ENCODE measurements at regions not wholly inside any gene's neighbourhood (a gene's known extent, or its start where the extent isn't known, plus 50 kb on each side); places are given as distances from the start of the nearest gene placed in this dataset.
A peak's percentile ranks its signal among the peaks of the same experiment; 100 is the strongest.

DNA sequence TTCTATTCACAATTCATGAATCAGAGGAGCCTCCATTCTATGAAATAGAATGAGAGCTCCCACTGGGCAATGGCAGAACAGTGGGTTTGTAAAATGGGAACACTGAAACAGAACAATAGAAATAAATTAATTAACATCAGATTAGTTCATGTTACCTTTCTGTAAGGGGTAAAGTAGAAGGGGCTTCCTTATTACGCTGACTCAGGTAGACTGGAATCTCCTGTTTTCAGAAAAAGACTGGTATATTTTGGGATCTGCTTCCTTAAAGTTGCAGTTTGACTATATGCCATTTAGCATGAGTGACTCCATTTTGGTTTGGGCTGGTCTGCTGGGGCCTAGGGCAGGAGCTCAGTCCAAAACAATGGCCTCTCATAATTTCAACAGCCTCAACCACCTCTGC, 52.8 kb upstream of the ZFAND3 start:
- no peaks in the 10 kb centered on the region for H3K36me3 ChIP-seq (ENCODE audit: control insufficient read depth, insufficient read depth, low read length)
- no peaks in the 10 kb centered on the region for H3K9me3 ChIP-seq (ENCODE audit: control insufficient read depth, low read depth, low read length)
- H3K4me1 ChIP-seq (ENCODE audit: control insufficient read depth, insufficient read depth, low read length): peaks cover 7% of the 10 kb centered on the region
- no peak for DNase-seq
- no CpG with 5 or more reads among the region's 1 CpG for WGBS (ENCODE audit: insufficient coverage, low lambda C conversion rate)
- no peak overlapping the region for H3K27ac ChIP-seq (ENCODE audit: low read length)
- no peaks in the 10 kb centered on the region for H3K27me3 ChIP-seq (ENCODE audit: control insufficient read depth, insufficient read depth, low read length)
- no peak overlapping the region for H3K4me3 ChIP-seq (ENCODE audit: low read length)

DNA sequence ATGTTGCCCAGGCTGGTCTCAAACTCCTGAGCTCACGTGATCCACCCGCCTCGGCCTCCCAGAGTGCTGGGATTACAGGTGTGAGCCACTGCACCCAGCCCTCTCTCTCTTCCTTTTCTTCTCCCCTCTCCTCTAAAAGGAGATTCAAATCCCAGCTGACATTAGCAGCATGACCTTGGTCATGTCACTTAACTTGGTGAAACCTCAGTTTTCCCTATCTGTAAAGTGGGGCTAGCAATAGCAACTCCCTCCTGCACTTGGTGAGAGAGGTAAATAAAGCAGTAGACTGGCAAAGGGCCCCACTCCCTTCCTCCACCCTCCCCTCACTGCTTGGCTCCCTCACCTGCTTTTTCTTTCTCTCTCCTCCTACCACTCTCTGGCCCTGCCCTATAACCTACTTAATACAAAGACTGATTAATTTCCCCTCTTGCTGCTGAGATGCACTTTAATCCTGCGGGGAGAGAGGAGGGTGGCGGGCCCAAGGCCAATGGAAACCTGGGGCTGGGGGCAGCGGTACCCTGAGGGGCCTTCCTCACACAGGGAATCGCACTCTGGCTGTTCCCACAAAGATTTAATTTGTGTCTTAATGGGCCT, 54.2 kb upstream of the ZFAND3 start:
- no peak overlapping the region for H3K27ac ChIP-seq (ENCODE audit: low read length)
- no peak for DNase-seq

DNA sequence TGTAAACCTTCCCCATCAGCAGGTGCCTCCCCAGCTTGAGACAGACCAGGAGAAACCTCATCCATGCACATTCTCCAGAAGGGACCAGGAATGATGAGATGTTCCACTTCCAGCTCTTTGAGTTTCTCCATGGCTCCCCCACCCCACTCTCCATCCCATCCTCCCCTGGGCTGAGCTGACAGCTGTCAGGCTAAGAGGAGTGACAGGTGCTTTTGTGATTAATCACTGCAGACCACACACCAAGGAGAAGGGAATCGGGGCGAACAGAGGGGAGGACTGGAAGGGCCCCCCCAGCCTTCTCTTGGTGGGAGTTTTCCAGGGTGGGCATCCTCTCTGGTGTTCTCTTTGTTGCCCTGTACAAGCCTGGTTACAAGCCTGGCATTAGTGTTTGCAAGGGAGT, 56.1 kb upstream of the ZFAND3 start:
- H3K4me1 ChIP-seq (ENCODE audit: control insufficient read depth, insufficient read depth, low read length): peaks cover 7% of the 10 kb centered on the region
- no peak for DNase-seq
- no CpG with 5 or more reads among the region's 2 CpGs for WGBS (ENCODE audit: insufficient coverage, low lambda C conversion rate)

More for the DNA sequence above, 54.2 kb upstream of the ZFAND3 start:
- Histone ChIP-seq H3K36me3 (ENCODE audit: control insufficient read depth, insufficient read depth, low read length) (no peaks in the 10 kb centered on the region), H3K9me3 (ENCODE audit: control insufficient read depth, low read depth, low read length) (no peaks in the 10 kb centered on the region), H3K4me3 (ENCODE audit: low read length) (no peak overlapping the region), H3K27me3 (ENCODE audit: control insufficient read depth, insufficient read depth, low read length) (no peaks in the 10 kb centered on the region), H3K4me1 (ENCODE audit: control insufficient read depth, insufficient read depth, low read length) (peaks cover 7% of the 10 kb centered on the region)
- 80% methylated on average over 1 of the region's 7 CpGs for WGBS (ENCODE audit: insufficient coverage, low lambda C conversion rate)

DNA sequence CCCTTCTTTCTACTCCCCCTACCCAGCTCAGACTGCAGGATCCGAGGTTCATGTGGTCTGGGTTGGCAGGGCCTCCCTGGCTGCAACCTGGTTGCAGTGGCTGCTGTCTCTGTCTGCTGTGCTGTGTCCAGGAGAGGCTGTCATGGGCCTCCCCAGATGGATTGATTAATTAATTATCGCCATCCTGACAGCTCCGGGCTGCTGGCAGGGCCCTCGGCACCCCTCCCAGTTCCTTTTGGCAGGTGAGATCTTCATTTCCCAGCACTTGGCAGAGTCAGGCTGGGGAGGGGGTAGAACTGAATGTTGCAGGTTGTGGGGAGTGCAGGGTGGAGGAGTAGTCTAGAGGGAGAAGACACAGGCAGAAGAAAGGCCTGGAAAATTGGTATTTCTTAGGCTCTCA, 56.7 kb upstream of the ZFAND3 start:
- Histone ChIP-seq H3K27ac (ENCODE audit: low read length) (no peak overlapping the region), H3K9me3 (ENCODE audit: control insufficient read depth, low read depth, low read length) (no peaks in the 10 kb centered on the region), H3K36me3 (ENCODE audit: control insufficient read depth, insufficient read depth, low read length) (no peaks in the 10 kb centered on the region), H3K4me3 (ENCODE audit: low read length) (no peak overlapping the region), H3K27me3 (ENCODE audit: control insufficient read depth, insufficient read depth, low read length) (no peaks in the 10 kb centered on the region), H3K4me1 (ENCODE audit: control insufficient read depth, insufficient read depth, low read length) (peaks cover 7% of the 10 kb centered on the region)
- WGBS (ENCODE audit: insufficient coverage, low lambda C conversion rate): no CpG with 5 or more reads among the region's 4 CpGs
- DNase-seq: no peak

More for the DNA sequence above, 56.1 kb upstream of the ZFAND3 start:
- Histone ChIP-seq H3K36me3 (ENCODE audit: control insufficient read depth, insufficient read depth, low read length) (no peaks in the 10 kb centered on the region), H3K27me3 (ENCODE audit: control insufficient read depth, insufficient read depth, low read length) (no peaks in the 10 kb centered on the region), H3K4me3 (ENCODE audit: low read length) (no peak overlapping the region), H3K27ac (ENCODE audit: low read length) (no peak overlapping the region), H3K9me3 (ENCODE audit: control insufficient read depth, low read depth, low read length) (no peaks in the 10 kb centered on the region)

DNA sequence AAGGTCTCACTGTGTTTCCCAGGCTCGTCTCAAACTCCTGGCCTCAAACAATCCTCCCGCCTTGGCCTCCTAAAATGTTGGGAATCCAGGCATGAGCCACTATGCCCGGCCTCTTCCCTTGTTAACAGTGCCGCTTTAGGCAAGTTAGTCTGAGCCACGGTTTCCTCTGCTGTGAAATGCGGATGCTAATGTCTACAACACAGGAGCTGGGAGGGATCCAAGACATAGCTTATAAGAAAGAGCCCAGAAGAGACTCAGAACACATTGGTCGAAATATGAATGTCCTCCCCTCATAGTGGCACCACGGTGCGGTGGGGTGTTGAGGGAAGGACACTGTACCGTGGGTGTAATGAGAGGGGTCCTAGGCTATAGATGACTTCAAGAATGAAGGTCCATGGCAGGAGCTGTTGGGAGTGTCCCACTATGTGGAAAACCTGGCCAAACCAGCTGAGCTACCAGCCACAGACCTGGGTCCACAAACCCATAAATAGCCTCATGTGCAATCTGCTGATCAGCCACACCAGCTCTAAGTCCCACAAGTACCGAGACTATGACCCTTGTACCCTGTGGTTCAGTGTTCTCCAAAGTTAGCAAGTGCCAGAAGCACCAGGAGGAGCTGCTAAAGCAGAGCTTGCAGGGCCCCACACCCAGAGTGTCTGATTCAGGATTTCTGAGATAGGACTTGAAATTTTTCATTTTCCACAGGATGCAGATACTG, 57.8 kb upstream of the ZFAND3 start:
- Histone ChIP-seq H3K4me3 (ENCODE audit: low read length) (no peak overlapping the region), H3K9me3 (ENCODE audit: control insufficient read depth, low read depth, low read length) (no peaks in the 10 kb centered on the region), H3K36me3 (ENCODE audit: control insufficient read depth, insufficient read depth, low read length) (no peaks in the 10 kb centered on the region), H3K27ac (ENCODE audit: low read length) (no peak overlapping the region), H3K4me1 (ENCODE audit: control insufficient read depth, insufficient read depth, low read length) (peaks cover 7% of the 10 kb centered on the region), H3K27me3 (ENCODE audit: control insufficient read depth, insufficient read depth, low read length) (no peaks in the 10 kb centered on the region)
- WGBS (ENCODE audit: insufficient coverage, low lambda C conversion rate): no CpG with 5 or more reads among the region's 11 CpGs
- DNase-seq: peak; percentile 81 to 90

DNA sequence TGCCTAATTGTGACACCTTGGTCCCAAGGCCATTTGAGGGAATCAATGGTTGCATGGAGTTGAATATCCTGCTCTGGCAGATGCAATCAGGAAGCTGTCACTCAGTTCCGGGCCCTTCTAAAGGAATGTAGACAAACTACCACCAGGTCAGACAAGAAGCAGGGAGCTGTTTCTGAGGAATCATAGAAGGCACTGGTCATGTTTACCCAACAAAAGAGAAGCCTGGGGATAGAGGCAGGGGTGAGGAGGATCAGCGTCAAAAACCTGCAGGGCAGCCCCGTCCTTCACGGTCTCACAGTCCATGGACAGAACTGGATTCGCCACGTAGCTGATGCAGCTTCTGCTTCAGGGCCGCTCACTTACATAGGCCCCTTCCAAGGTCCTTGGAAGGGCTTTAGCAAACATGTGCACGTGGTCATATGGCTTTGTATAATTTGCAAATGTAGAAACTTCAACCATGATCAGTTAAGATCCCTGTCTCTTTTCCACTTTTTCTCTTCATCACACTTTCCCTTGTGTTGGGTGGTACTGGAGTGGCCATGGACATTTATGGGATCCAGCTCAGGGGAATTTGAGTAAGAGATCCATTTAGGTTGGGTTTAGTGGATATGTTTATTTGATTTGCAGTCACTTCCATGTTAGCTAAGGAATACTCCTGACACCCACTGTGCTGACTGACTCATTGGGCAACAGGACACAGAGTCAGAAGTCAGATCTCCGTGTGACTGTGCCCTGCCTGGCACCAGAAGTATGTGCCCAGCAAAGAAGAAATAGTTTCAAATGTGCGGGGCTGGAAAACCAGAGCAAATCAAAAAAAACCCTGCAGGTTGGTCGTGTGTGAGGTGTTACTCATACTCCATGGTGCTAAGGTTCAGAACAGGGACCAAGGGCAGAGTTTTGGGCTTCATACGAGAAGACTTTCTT, 60.0 kb upstream of the ZFAND3 start:
- no CpG with 5 or more reads among the region's 12 CpGs for WGBS (ENCODE audit: insufficient coverage, low lambda C conversion rate)
- peaks cover 7% of the 10 kb centered on the region for H3K4me1 ChIP-seq (ENCODE audit: control insufficient read depth, insufficient read depth, low read length)
- peaks cover 6% of the 10 kb centered on the region for H3K27me3 ChIP-seq (ENCODE audit: control insufficient read depth, insufficient read depth, low read length)
- H3K36me3 ChIP-seq (ENCODE audit: control insufficient read depth, insufficient read depth, low read length): no peaks in the 10 kb centered on the region
- no peak for DNase-seq
- no peaks in the 10 kb centered on the region for H3K9me3 ChIP-seq (ENCODE audit: control insufficient read depth, low read depth, low read length)
- H3K4me3 ChIP-seq (ENCODE audit: low read length): no peak overlapping the region
- no peak overlapping the region for H3K27ac ChIP-seq (ENCODE audit: low read length)

DNA sequence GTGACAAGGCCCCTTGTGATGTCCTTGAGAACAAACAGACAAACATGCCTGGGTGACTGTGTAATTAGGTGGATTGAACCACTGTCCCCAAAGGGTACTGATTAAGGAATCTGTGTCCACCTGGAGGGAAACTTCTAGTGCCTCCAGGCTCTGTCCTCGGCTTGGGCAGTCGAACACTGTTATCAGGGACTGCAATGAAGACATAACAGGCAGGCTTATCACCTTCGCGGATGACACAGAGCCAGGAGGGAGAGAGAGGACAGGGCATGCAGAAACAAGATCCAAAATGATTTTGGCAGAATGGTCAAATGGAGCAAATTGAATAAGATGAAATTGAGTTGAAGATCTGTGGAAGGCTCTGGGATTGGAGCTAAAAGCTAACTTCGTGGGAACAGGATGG, 60.9 kb upstream of the ZFAND3 start:
- no peaks in the 10 kb centered on the region for H3K36me3 ChIP-seq (ENCODE audit: control insufficient read depth, insufficient read depth, low read length)
- no peaks in the 10 kb centered on the region for H3K9me3 ChIP-seq (ENCODE audit: control insufficient read depth, low read depth, low read length)
- H3K4me1 ChIP-seq (ENCODE audit: control insufficient read depth, insufficient read depth, low read length): peaks cover 7% of the 10 kb centered on the region
- peaks cover 6% of the 10 kb centered on the region for H3K27me3 ChIP-seq (ENCODE audit: control insufficient read depth, insufficient read depth, low read length)
- H3K27ac ChIP-seq (ENCODE audit: low read length): no peak overlapping the region
- no peak overlapping the region for H3K4me3 ChIP-seq (ENCODE audit: low read length)
- no CpG with 5 or more reads among the region's 5 CpGs for WGBS (ENCODE audit: insufficient coverage, low lambda C conversion rate)
- no peak for DNase-seq

DNA sequence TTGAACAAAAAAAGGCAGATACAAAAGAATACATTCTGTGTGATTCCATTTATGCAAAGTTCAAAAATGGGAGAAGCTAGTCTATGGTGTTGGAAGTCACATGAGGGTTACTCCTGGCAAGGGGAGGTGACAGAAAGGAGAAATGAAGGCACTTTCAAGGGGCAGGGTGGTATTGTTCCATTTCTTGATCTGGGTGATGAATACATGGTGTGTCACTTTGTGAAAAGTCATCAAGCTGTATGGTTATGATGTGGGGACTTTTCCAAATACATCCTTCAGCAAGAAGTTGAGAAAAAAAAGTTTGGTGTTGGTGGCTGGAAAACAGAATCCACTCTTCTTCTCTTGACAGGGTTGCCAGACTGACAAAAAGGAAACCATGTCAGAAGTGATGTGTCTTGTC, 60.6 kb upstream of the MDGA1 start:
- Histone ChIP-seq H3K4me3 (ENCODE audit: low read length) (no peak overlapping the region), H3K4me1 (ENCODE audit: control insufficient read depth, insufficient read depth, low read length) (peaks cover 7% of the 10 kb centered on the region), H3K9me3 (ENCODE audit: control insufficient read depth, low read depth, low read length) (no peaks in the 10 kb centered on the region), H3K27me3 (ENCODE audit: control insufficient read depth, insufficient read depth, low read length) (peaks cover 6% of the 10 kb centered on the region), H3K27ac (ENCODE audit: low read length) (no peak overlapping the region), H3K36me3 (ENCODE audit: control insufficient read depth, insufficient read depth, low read length) (no peaks in the 10 kb centered on the region)
- DNase-seq: no peak

DNA sequence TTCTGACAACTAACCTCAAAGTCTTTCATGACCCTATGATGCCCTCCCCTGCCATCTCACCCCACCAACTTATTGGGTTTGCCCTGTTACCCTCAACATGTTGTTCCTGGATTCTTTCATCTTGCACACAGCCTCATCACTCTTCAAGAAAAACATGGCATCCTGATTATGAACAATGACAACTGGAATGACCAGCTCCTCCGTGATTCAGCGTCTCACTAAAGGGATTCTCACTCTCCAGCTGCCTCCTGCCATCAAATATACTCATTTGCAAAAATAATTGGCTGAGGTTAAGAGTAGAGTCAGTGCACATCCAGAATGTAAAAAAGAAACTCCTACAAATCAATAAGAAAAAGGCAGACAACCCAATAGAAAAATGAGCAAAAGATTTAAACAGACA, 59.7 kb upstream of the MDGA1 start:
- H3K4me3 ChIP-seq (ENCODE audit: low read length): no peak overlapping the region
- no CpG with 5 or more reads among the region's 2 CpGs for WGBS (ENCODE audit: insufficient coverage, low lambda C conversion rate)

DNA sequence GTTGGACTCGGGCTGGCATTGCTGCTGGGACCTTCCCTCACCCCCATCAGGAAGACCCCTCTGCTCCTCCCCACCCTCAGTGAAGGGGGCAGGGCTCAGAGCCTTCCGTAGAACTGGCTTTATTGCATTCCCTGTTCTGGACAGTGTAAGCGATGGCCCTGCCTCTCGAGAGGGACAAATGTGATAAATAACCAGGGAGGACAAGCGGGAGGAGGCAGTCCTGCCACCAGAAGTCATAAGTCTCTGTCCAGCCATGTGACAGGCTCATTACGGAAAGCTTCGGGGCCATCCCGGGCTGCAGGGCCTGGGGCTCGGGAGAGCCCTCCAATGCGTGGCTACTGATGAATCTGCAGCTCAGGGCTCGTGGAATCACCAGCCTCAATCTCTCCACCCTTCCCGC, 58.5 kb upstream of the MDGA1 start:
- H3K27me3 ChIP-seq (ENCODE audit: control insufficient read depth, insufficient read depth, low read length): peaks cover 6% of the 10 kb centered on the region
- H3K9me3 ChIP-seq (ENCODE audit: control insufficient read depth, low read depth, low read length): no peaks in the 10 kb centered on the region
- no CpG with 5 or more reads among the region's 12 CpGs for WGBS (ENCODE audit: insufficient coverage, low lambda C conversion rate)
- H3K4me1 ChIP-seq (ENCODE audit: control insufficient read depth, insufficient read depth, low read length): no peaks in the 10 kb centered on the region
- H3K4me3 ChIP-seq (ENCODE audit: low read length): no peak overlapping the region
- H3K27ac ChIP-seq (ENCODE audit: low read length): no peak overlapping the region
- H3K36me3 ChIP-seq (ENCODE audit: control insufficient read depth, insufficient read depth, low read length): no peaks in the 10 kb centered on the region
- DNase-seq: no peak

More for the DNA sequence above, 59.7 kb upstream of the MDGA1 start:
- no peaks in the 10 kb centered on the region for H3K36me3 ChIP-seq (ENCODE audit: control insufficient read depth, insufficient read depth, low read length)
- H3K4me1 ChIP-seq (ENCODE audit: control insufficient read depth, insufficient read depth, low read length): peaks cover 3% of the 10 kb centered on the region
- H3K9me3 ChIP-seq (ENCODE audit: control insufficient read depth, low read depth, low read length): no peaks in the 10 kb centered on the region
- H3K27me3 ChIP-seq (ENCODE audit: control insufficient read depth, insufficient read depth, low read length): peaks cover 6% of the 10 kb centered on the region
- H3K27ac ChIP-seq (ENCODE audit: low read length): no peak overlapping the region
- no peak for DNase-seq

Measured in large intestine (tissue), 3 donors.